GM18873 (cell line): ENCODE measurements at regions not wholly inside any gene's neighbourhood (a gene's known extent, or its start where the extent isn't known, plus 50 kb on each side); places are given as distances from the start of the nearest gene placed in this dataset.

ENCODE experiments used
- ATAC-seq: cut with Tn5 transposase; IDR thresholded peaks from one replicate; pipeline ENCODE4 v1.9.1; 2021; ENCODE audit warnings: mild to moderate bottlenecking, moderate library complexity, moderate number of reproducible peaks; ENCODE audit not compliant: unreplicated experiment, low FRiP score

- ATAC-seq, result no peak
Observed at GRCh38 chr19:30316000-30316491, 56.1 kb upstream of the ZNF536 start.

GRCh38 chr19:30316560-30317106 lies 55.6 kb upstream of the ZNF536 start:
- ATAC-seq, result no peak

GRCh38 chr19:30317403-30317802 lies 54.8 kb upstream of the ZNF536 start:
- ATAC-seq, result no peak

GRCh38 chr19:30318261-30318660 lies 53.9 kb upstream of the ZNF536 start:
- ATAC-seq, result no peak

GRCh38 chr19:30318936-30319335 lies 53.2 kb upstream of the ZNF536 start:
- ATAC-seq, result no peak

- ATAC-seq, result no peak
Observed at GRCh38 chr19:30319411-30319810, 52.8 kb upstream of the ZNF536 start.

- no peak for ATAC-seq
Observed at GRCh38 chr19:30319876-30320275, 52.3 kb upstream of the ZNF536 start.

- ATAC-seq, result no peak
Observed at GRCh38 chr19:30320466-30320865, 51.7 kb upstream of the ZNF536 start.

GRCh38 chr19:30320916-30321315 lies 51.3 kb upstream of the ZNF536 start:
- ATAC-seq, result no peak
